Coronary artery (tissue), 2 donors: ENCODE measurements at regions not wholly inside any gene's neighbourhood (a gene's known extent, or its start where the extent isn't known, plus 50 kb on each side); places are given as distances from the start of the nearest gene placed in this dataset.

Experiments
- DNase-seq: peaks from one replicate; pipeline ENCODE4 v3.0.0-alpha.2; 2017; ENCODE audit warnings: low spot score
- H3K27ac ChIP-seq, 2 donors: fragments of 200-600 bp; sonication (generic); one replicate each; pipeline ENCODE4 v1.5.1; 2016 to 2019
- H3K4me3 ChIP-seq: fragments of 200-600 bp; sonication (generic); 2 replicates; pipeline ENCODE4 v1.5.1; 2016; ENCODE audit warnings: mild to moderate bottlenecking, moderate library complexity
- TF ChIP-seq, protein P1 (sequence below): fragments of 200-600 bp; sonication (generic); IDR thresholded peaks from one replicate; pipeline ENCODE4 v1.5.1; 2019; ENCODE audit warnings: antibody characterized with exemption

DNA sequence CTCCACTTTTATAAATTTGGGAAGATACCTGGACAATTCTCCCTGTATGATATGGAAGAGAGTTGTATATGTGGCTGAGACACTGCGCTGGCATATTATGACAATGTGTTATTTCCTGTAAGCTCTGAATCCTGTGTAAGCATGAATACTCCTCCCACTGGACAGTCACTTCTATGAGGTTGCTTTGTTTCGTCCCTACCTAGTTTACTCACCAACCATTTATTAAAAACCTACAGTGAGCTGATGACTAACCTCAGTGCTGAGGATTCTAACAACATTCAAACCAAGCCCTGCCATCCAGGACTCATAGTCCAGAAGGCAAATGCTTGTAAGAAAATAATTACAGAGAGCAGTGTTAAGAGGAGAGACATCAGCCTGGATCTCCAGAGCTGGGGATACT lies 1632.9 kb upstream of the TENM3 start:
- TF ChIP-seq, protein P1, sequence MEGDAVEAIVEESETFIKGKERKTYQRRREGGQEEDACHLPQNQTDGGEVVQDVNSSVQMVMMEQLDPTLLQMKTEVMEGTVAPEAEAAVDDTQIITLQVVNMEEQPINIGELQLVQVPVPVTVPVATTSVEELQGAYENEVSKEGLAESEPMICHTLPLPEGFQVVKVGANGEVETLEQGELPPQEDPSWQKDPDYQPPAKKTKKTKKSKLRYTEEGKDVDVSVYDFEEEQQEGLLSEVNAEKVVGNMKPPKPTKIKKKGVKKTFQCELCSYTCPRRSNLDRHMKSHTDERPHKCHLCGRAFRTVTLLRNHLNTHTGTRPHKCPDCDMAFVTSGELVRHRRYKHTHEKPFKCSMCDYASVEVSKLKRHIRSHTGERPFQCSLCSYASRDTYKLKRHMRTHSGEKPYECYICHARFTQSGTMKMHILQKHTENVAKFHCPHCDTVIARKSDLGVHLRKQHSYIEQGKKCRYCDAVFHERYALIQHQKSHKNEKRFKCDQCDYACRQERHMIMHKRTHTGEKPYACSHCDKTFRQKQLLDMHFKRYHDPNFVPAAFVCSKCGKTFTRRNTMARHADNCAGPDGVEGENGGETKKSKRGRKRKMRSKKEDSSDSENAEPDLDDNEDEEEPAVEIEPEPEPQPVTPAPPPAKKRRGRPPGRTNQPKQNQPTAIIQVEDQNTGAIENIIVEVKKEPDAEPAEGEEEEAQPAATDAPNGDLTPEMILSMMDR = no peak
- H3K4me3 ChIP-seq = no peak overlapping the region

DNA sequence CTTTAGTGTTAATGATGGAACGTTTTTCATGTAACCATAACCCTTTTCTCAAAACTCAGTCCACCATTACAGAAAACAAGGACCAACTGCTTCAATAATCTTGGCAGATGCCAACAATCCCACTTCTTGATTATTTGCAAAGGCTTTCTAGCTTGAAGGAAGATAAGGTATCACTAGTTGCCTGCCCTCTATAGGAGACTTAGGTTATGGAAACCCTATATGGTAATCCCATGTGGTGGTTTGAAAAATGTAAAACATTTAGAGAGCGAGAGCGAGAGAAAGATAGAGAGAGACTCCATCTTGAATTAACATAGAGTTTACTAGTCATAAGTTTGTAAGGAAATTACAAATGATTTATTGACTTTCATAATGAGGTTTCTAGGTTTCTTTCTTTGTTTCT lies 1627.5 kb upstream of the TENM3 start:
- H3K27ac ChIP-seq = no peak overlapping the region
- H3K4me3 ChIP-seq = no peak overlapping the region
- no peak for DNase-seq
- TF ChIP-seq, protein P1 = no peak

More for the DNA sequence above, 1632.9 kb upstream of the TENM3 start:
- H3K27ac ChIP-seq = no peak overlapping the region
- DNase-seq = no peak

DNA sequence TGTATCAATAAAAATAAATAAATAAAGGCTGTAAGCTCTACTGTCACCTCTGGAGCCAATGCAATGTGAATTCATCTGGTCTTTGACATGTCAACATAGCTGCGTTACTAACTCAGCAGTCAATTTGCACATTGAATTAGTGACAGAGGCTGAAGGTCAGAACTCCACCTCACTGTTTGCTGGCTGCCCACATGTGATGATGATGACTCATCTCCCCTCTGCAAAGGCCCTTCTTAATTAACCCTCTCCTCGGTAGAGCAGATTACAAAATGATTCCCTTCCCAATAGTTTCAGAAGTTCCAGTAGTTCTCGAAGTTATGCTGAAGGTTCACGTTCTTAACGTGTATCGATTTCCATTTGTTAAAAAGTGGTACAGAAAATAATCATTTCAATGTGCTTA lies 1626.0 kb upstream of the TENM3 start:
- H3K27ac ChIP-seq = no peak overlapping the region
- TF ChIP-seq, protein P1 = no peak
- H3K4me3 ChIP-seq = no peak overlapping the region
- no peak for DNase-seq

DNA sequence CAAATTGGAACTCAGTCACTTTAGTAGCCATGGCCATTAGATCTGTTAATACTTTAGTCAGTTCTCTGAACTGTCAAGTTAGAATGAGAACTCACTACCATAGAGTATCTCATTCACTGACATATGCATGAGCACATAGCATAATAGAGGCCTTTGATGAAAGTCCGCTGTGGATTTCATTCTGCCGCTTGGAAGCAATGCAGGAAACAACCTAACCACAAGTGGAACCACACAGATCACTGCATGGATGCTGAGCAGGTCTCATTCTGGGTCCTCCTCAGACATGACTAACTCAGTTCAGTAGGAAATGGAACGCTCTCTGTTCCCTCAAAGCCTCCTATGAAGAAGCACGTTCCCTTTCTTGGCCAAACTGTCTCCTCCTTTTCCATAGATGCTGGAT lies 1624.8 kb upstream of the TENM3 start:
- Histone ChIP-seq H3K27ac (no peak overlapping the region), H3K4me3 (no peak overlapping the region)
- TF ChIP-seq, protein P1 = no peak
- no peak for DNase-seq

DNA sequence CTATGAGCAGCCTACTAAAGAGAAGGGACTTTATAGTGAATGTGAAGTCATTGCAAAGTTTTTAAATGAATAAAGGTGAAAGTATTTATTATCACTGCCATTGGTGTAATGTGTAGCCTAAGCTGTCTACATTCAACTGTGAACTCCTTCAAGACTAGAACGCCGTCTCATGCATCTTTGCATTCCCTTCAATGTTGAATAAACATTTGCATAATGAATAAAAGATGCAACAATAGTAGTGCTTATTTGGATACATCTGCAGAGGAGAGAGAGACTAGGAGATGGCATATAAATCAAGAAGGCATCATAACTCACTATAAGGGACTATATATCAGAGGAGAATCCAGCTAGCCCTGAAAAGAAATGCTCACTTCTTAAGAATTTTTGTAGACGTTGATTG lies 1623.8 kb upstream of the TENM3 start:
- Histone ChIP-seq H3K27ac (no peak overlapping the region), H3K4me3 (no peak overlapping the region)
- TF ChIP-seq, protein P1 = no peak
- no peak for DNase-seq

DNA sequence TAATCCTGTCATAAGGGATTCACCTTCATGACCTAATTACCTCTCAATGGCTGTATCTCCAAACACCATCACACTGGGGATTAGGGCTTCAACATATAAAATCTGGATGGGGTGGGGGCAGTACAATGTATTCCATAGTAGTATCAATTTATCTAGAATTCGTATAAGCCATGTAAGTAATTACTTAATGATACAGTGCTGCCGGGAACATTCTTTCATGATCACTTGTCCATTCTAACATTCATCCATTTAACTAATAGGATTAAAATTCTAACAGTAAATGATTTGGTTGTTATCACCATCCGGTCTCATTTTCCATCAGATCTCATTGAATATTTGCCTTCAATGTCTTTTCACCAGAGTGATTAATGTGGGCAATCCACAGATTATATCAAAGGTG lies 1620.9 kb upstream of the TENM3 start:
- Histone ChIP-seq H3K27ac (no peak overlapping the region), H3K4me3 (no peak overlapping the region)
- DNase-seq = no peak
- TF ChIP-seq, protein P1 = no peak

DNA sequence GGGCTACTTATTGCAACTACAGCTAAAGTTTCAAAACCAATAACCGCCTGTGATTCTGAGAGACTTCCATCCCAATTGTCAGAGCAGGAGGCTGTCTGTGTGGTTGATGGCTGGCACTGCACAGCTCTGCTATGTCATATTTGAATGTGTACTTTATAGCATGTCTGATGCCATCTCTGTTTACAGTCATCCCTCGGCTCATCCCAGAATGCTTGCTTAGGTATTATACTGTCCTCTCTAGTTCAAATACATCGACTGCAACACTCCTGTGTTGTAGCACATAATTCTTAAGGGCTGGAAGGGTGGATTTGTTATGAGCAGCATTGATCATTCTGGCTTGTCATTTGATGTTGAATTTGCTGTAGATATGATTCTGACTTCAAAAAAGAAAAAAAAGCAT lies 1617.5 kb upstream of the TENM3 start:
- TF ChIP-seq, protein P1 = no peak

More for the DNA sequence above, 1617.5 kb upstream of the TENM3 start:
- no peak for DNase-seq
- no peak overlapping the region for H3K4me3 ChIP-seq
- no peak overlapping the region for H3K27ac ChIP-seq
